ENCODE measurements at regions not wholly inside any gene's neighbourhood (a gene's known extent, or its start where the extent isn't known, plus 50 kb on each side); places are given as distances from the start of the nearest gene placed in this dataset.

DNA sequence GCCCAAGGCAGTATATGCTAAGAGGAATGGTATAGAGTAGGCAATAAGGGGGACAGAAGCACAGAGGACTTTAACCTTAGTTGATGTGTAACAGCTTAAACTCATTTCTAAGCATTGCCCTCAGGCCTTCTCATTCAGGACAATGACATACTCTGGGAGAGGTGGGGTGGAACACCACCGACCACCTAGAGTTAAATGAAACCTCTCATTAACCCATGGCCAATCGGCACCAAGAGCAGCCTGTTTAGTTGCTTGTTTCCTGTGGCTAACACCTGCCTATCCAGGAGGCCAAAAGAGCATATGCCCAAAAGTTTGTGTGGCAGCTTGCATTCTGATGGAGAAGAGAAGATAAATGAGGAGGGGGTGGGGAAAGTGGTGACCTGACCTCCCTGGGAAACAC, 50.0 kb downstream of the PABIR2 start:
- DNase-seq = no peak

DNA sequence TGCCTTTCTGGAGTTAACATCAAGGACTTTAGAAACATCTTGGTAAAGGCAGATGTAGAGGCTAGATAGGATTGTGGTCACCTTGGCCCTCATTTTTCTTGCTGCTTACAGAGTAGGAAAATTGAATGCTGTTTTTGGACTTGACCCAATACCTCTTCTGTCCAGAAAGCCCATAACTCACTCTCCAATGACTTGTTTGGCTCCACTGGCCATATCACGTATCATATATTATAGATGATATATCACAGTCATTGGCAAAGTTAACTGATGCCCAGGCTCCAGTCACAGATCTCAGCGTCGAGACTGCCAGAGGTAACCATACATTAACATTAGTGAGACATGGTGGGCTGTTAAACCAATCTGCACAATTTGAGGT, 50.6 kb downstream of the PABIR2 start:
- DNase-seq = no peak

DNA sequence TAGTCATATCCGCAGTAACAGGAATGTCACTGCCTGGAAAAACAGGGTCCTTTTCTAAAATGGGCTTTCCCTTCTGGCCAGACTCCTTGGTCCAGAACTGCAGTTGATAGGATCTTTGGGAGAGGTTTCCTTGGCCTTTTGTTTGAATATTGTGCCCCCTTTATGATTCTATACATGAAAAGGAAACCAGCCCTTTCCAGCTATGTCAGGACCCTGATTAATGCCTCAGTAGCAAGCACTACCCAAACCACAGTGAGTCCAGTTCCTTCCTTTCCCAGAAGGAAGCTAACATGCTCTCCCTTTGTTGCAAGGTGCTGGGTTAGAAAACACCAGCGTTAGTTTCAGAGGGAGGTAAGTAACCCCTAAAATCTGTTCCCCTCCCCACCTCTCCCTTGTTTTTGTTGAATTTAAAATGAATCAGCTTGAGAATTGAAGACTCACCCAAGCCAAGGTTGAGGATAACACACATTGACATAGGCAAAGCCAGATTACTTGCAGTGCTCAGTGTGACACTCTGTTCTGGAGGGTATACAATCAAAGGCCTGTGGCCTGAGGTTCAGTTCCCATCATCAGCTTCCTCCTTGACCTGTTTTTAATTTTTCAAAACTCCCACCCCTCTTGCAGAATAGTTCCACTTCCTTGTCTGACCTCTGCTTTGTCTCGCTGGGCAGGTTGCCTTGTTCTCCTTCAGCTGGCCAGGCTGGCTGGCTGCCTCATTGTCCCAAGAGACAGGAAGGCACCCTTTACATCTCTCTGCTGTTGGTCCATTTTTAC, 51.2 kb downstream of the PABIR2 start:
- DNase-seq = peak; percentile 39 to 55

DNA sequence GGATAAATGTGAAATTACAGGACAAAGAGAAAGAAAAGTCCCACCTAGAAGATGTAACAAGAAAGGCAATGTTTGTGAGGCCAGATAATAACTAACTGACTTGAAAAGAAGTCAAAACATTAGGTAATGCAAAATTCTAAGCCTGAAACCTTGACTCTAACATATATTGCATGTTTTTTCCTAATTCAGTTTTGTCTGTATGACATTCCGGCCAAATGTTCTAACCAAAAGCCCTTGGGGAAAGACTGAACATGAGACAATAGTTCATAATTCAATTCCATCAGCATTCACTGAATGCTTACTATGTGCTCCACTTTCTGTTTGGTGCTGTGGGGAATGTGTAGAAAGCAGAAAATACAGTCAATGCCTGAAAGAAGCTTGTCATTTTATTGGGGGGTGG, 53.9 kb downstream of the PABIR2 start:
- DNase-seq = no peak

DNA sequence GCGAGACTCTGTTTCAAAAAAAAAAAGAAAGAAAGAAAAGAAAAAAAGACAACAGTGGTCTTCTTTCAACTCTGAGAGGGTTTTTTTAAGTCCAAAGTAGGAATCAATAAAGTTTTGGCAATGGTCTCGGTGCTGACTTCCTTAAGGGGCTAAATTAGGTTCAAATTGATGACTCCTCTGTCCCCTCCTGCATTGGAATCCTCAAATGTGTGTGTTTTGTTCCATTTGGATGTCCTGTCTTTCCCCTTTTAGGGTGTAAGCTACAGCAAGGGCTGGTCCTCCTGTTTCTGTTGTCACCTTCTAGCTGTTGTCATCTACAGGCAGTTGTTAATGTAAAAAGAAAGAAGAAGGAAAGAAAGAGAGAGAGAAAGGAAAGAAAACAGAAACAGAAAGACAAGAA, 54.4 kb downstream of the PABIR2 start:
- DNase-seq = no peak

DNA sequence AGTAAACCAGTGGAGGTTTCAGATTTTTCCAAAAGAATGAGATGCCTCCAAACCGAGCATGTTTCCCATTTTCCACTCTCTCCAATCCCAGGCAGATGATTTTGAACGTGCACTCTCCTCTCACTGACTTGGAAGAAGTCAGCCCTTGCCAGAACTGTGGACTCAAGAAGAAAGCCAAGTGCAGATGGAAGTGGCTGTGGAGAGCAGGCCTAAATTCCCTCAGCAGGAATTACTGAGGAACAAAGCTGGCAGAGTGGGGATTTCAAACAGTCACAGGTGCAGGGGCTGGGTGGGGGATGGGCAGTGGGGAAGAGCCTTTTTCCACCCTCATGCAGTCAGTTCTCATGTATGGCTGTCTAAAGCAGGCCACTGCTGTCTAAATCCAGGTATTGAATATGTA, 55.3 kb downstream of the PABIR2 start:
- DNase-seq = no peak

DNA sequence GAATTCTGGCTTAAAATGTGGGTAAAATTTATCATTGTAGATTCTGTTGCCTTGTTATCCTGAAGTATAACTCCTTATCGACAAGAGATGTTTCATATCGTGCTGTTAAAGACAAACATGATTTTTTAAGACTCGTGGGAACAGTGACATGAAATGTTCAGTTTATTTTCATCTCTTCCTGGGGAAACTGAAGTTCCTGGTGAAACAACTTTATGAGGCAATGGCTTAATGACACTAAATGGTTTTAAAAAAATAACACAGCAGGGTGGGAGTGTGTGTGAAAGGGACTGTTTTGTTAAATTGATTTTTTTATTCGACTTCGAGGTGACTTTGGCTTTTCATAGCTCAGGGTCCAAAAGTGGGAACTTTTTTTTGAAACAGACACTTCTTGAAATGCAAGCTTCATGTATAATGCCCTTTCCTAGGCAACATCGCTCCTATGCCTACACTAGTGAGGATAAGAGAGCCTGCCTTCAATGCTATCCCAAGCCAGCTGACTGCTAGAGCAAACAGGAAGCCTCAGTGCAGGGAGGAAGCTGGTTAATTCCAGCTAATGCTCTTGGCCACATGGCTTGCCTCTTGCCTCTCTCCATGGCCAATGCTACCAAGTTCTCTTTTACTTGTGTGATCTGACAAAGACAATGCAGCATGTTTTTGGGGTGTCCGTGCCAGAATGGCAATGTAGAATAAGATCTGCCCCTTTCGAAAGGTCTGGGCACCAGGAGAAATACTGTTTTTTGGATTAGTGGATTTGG, 57.8 kb downstream of the PABIR2 start:
- DNase-seq = peak in 1 of 2 donors; percentile 26

DNA sequence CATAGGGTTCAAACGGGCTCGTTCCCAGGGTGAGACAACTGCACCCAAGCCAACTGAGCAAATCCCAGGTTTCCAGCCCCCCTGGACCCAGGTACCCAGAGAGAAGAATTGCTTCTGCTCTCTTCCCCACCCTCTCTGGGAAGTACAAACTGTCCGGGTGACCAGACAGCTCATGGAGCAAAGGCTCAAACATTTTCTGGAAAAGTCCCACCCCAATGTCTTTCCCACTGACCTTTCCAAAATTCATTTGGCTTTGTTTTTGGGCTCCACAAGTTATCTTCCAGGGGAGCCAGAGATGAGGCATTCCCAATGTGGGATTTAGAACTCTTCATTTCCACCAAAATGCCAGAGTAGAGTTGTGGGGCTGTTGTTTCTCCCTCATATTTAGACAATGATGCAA, 58.6 kb downstream of the PABIR2 start:
- DNase-seq = no peak

DNA sequence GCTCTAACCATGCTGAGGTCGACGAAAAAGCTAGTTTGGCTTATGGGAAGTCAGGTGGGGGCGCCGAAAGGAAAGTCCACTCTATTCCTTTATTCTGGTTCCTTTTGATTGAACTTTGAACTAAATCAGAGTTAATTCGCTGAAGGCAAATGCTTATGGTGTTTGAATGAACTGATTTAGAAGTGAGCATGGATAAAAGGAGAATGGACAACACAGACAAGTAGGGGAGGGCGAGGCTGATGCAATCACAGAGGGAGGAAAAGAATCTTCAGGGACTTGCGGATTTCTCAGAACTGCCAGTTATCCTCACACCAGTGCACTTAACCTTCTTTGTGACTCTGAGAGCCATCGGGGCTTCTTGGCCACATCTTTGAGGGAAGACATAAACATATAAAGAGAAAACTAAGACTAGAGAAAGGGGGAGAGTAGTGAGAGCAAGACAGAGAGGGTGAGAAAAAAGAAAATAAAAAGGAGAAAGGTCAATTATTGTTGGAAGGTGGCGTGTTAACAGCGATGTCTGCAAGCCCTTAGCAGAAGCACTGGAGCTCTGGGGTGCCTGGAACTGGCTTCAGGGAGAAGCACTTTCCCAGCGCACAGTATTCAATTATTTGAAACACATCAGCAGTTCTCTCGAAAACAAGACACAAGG, 59.2 kb downstream of the PABIR2 start:
- DNase-seq = no peak

DNA sequence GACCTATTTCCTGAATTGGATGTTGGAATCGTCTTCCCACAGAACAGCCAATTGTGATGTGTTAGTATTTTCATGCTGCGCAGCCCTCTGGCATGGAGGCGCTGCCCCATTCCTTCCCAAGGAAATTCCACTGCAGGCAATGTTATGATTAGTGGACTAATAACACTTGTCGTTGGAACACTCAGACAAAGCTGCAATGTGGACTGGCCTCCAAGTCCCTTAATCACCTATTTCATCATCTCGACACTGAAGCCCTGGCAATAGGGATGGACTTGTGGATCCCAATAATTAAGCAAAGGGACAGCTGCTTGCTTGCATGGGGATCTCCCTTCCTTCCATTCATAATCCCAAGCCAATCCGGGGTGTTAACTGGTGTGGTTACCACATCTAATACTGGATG, 59.9 kb downstream of the PABIR2 start:
- no peak for DNase-seq

DNA sequence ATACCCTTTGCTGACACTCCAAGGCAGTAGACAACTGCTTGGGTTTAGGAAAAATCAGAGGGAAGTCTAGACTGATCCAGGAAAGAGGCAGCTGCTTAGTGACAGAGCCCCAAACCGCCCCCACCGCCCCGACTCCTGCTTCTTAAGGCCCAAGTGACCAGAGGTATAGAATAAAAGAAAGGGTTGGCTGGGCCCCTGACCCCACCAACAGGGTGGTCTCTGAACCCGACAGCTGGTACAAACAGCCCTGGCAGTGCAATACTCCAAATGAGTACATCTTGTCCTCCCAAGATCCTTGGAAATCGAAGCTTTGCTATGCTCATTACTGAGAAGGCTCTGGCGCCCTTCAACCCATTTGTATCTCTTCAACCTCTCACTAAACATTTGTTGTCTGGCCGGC, 60.6 kb downstream of the PABIR2 start:
- no peak for DNase-seq

DNA sequence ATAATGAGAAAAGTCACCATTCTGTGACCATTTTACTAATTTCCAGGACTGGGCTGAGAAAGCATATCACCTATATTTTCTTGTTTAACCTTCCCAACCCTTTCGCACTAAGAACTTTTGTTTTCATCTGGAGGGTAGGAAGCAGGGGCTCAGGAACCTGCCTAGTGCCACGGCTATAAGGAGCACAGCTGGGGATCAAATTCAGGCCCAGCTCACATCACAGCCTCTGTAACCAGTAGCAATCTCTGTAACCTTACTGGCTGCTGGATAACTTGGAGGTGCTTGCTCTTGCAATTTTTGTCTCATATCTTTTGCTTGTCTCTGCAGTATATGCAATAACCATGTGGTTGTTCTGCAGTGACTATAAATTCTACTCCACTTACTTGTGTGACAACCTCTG, 62.0 kb downstream of the PABIR2 start:
- DNase-seq = no peak

DNA sequence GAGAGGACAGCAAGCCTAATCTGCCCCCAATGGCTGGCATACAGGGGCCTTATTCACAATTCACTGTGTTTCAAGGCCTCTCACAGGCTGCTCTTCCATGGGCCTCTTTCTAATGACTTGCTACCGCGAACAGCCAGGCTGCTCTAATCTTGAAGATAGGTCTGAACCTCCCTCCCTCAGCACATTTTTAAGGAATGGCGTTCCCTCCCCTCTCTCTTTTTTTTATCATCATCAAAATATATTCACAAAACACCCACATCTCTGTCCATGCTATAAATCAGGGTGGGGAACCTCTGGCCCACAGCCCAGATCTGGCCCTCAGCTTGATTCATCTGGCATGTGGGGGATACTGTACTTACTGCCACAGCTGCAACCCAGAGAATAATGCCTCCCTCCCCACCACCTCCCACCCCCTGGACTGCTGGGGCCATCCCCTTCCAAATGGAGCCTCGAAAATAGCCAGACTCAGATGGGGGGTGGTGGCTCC, 62.5 kb downstream of the PABIR2 start:
- no peak for DNase-seq

DNA sequence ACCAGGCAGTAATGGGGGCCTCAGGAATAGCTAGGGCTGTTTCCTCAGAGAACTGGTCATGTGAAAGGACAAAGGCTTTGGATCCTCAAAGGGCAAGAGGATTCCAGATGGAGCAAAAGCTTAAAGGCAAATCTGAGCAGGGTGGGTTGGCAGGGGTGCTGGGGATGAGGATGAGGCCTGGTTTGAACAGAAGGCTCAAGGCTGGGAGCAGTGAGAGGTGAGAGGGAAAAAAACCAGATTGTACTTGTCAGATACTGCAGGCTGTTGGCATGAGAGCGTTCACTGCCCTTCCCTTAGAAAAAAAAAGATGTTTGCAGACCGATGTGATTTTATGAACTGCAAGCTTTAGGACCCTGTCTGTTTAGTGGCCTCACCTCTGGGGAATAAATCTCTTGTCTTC, 63.4 kb downstream of the PABIR2 start:
- DNase-seq = no peak

DNA sequence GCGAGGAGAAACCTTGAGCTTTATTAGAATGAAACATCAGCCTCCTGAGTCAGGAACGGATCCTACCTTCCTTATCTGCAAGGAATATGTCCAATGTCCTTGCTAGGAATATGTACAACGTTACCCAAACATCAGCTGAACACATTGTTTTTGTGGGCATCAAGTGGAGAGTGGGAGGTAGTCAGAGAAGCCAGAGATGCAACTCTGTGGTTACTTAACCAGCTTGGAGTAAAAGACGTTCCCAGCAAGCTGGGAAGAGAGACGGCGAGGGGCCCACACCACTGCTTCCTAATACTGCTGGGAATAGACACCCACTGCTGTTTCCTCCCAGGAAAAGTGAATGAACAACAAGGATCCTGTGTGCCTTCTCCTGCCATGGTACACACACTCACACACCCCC, 64.3 kb downstream of the PABIR2 start:
- DNase-seq = no peak

DNA sequence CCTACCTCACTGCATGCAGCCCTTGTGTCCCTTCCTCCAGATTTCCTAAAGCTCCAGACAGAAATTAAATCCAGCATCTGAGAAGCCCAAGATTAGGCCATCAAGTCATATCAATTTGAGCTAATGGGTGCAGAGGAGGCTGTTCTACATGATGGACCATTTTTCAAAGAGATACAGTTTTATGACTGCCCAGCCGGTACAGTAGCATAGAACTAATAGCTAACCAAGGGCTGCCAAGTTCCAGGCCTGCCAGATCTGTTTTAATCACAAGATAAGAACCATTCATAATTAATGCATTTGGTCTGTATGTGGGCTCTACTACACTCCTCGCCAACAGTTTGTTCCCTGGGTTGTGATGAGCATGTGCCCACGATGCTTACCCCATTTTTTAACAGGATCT, 64.9 kb downstream of the PABIR2 start:
- DNase-seq = no peak

DNA sequence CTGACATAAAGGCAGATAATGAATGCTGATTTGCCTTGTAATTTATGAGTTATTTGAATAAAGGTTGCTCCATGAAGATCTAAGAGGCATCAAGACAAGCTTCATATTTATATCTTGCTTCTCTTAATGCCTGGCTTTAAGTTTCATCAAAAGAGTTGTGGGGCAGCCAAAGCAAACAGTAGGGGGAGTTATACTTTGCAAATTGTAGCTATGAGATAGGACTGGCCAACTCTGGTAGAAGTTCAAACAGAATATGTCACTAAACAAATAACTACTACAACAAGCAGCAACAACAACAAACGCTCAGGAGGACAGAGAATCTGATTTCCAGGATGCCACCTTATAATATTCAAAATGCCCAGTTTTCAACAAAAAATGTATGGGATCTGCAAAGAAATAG, 69.1 kb upstream of the PLAC1 start:
- no peak for DNase-seq

DNA sequence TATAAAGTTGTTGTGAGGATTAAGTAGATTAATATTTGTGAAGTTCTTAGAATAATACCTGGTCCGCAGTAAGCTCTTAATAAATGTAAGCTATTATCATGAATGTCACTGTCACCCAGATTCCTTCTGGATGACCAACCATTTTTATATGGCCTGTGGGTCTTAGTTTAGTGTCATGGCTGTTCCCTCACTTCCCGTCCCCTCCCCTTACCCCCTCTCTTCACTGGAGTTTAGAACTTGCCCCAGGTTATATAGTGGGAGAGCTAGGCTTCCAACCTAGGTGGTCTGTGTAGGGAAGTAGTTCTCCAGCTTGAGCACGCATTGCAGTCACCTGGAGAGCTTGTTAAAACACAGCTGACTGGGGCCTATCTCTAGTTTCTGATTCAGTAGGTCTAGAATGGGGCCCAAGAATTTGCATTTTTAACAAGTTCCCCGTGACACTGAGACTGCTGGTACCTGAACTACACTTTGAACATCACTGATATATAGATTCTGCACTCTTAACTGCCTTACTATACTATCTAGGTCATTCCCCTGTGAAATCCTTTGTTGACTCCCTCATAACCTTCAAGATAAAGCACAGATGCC, 66.9 kb upstream of the PLAC1 start:
- DNase-seq = no peak

DNA sequence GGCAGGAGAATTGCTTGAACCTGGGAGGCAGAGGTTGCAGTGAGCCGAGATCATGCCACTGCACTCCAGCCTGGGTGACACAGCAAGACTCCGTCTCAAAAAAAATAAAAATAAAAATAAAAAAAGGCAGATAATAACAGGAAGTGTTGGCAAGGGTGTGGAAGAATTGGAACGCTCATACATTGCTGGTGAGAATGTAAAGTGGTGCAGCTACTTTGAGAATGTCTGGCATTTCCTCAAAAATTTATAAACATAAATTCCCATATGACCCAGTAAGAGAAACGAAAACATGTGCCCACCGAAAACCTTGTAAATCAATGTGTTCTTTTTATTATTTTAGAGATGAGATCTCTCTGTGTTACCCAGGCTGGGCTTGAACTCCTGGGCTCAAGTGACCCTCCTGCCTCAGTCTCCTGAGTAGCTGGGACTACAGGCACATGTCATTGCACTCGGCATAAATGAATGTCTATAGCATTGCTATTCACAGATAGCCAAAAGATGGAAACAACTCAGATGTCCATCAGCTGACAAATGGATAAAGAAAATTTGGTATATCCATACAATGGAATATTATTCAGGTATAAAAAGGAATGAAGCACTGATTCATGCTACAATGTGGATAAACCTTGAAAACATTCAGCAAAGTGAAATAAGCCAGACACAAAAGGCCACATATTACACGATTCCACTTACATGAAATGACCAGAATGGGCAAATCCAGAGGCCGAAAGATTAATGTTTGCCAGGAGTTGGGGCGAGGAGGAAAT, 63.7 kb upstream of the PLAC1 start:
- no peak for DNase-seq

DNA sequence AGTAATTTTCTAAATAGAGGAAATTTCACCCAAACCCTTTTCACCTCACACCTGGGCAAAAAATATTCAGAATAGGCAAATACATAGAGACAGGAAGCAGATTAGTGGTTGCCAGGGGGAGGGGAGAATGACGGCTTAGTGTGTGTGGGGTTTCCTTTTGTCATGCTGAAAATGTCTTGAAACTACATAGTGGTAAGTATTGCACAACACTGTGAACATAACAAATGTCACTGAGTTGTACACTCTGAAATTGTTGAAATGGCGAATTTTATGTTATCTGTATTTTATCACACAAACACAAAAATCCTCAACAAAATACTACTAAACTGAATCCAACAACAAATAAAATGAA, 60.7 kb upstream of the PLAC1 start:
- peak in 1 of 2 donors; percentile 6 for DNase-seq

DNA sequence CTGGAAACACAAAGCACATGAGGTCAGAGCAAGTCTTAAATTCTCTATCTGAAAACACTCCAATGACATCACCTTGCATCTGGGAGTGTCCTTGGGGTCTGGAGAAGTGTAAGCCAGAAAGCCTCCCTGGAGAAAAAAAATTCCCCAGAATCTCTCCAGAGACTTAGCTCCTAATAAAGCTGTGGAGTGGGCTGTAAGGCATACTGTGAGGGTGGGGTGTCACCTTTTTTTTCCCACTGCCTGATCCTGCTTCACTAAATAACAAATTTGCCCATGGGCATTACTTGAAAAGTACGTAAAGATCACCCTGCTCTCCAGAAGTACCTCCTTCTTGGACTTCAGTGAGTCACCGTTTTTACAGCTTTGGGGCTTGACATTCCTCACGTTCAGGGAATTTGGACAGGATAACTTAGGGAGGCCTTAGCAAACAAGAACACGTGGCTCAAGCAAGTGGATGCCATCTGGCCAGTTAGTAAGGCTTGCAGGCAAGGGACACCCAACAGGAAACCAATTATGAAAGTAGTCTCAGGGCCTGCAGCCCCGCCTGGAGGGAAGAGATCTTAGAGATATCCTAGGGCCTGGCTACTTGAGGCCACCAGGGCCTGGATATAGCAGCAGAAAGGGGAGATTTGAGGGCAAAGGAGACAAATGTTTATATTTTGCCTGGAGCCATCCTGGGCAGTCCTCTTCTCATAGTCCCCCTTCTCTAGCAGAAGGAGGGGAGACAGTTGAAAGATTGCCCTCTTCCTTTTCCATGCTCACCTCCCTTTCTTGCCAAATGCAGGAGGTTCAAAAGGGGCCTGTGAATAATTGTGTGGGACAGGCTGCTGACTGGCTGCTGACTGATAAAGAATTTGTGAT, 60.1 kb upstream of the PLAC1 start:
- no peak for DNase-seq

DNA sequence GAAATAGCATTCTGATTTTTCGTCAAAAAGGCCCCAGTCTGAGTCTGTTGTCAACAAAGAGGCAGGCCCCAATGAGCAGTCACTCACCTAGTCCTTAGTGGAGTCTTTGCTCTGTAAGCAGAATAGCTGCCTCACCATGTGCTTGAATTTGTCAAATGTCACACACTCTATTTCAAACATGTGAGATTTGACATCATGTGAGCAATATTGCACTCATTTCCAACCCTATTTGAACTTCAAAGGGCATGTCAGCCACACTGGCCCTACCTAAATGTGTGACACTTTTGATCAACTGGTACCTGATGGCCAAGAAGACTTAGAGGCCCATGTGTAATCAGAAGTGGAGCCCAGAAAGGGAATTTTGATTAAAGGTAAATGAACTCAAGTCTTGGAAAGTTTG, 59.4 kb upstream of the PLAC1 start:
- DNase-seq = no peak
